HG03159 (cell line): ENCODE measurements at regions not wholly inside any gene's neighbourhood (a gene's known extent, or its start where the extent isn't known, plus 50 kb on each side); places are given as distances from the start of the nearest gene placed in this dataset.

ENCODE experiments used
- ATAC-seq: cut with Tn5 transposase; IDR thresholded peaks from one replicate; pipeline ENCODE4 v1.9.1; 2021; ENCODE audit warnings: mild to moderate bottlenecking, moderate library complexity; ENCODE audit not compliant: unreplicated experiment

GRCh38 chr3:127132876-127133275 lies 60.1 kb upstream of the PRR23E start:
- no peak for ATAC-seq

- ATAC-seq, result no peak
Measured at GRCh38 chr3:127133971-127134370, 59.0 kb upstream of the PRR23E start.

GRCh38 chr3:127134466-127134865 lies 58.5 kb upstream of the PRR23E start:
- no peak for ATAC-seq

- no peak for ATAC-seq
Measured at GRCh38 chr3:127134887-127135240, 58.1 kb upstream of the PRR23E start.

GRCh38 chr3:127135241-127136023 lies 57.5 kb upstream of the PRR23E start:
- no peak for ATAC-seq

- ATAC-seq, result no peak
Measured at GRCh38 chr3:127136024-127136600, 56.8 kb upstream of the PRR23E start.

GRCh38 chr3:127136706-127137105 lies 56.2 kb upstream of the PRR23E start:
- ATAC-seq, result no peak

- no peak for ATAC-seq
Measured at GRCh38 chr3:127137113-127137512, 55.8 kb upstream of the PRR23E start.

- ATAC-seq, result no peak
Measured at GRCh38 chr3:127137757-127138536, 55.0 kb upstream of the PRR23E start.

- no peak for ATAC-seq
Measured at GRCh38 chr3:127139601-127140500, 53.1 kb upstream of the PRR23E start.

GRCh38 chr3:127140501-127141460 lies 52.1 kb upstream of the PRR23E start:
- no peak for ATAC-seq

GRCh38 chr3:127141921-127142730 lies 50.8 kb upstream of the PRR23E start:
- ATAC-seq, result no peak
